DOHH2 (cell line): ENCODE measurements at regions not wholly inside any gene's neighbourhood (a gene's known extent, or its start where the extent isn't known, plus 50 kb on each side); places are given as distances from the start of the nearest gene placed in this dataset.

ENCODE experiments used
- H3F3A ChIP-seq: fragments of 200-600 bp; sonication (generic), shearing (Covaris generic); 2 replicates; pipeline ENCODE4 v1.6.0; 2016; ENCODE audit warnings: antibody characterized with exemption, mild to moderate bottlenecking; ENCODE audit not compliant: control insufficient read depth, insufficient read depth
- H3K27ac ChIP-seq: fragments of 200-600 bp; sonication (generic); 2 replicates; pipeline ENCODE4 v1.5.1; 2014; ENCODE audit warnings: low read depth, mild to moderate bottlenecking, low read length, moderate library complexity
- H3K27me3 ChIP-seq: fragments of 200-600 bp; sonication (generic); 2 replicates; pipeline ENCODE4 v1.6.1; 2014; ENCODE audit warnings: mild to moderate bottlenecking, low read length, mixed read lengths; ENCODE audit not compliant: control insufficient read depth
- H3K36me3 ChIP-seq: fragments of 200-600 bp; sonication (generic); 2 replicates; pipeline ENCODE4 v1.6.1; 2014; ENCODE audit warnings: mild to moderate bottlenecking, low read length, moderate library complexity, mixed read lengths; ENCODE audit not compliant: control insufficient read depth
- H3K4me1 ChIP-seq: fragments of 200-600 bp; sonication (generic); 2 replicates; pipeline ENCODE4 v1.6.1; 2014; ENCODE audit warnings: mild to moderate bottlenecking, low read length, mixed read lengths; ENCODE audit not compliant: control insufficient read depth
- H3K4me2 ChIP-seq: fragments of 200-600 bp; sonication (generic); 2 replicates; pipeline ENCODE4 v1.6.0; 2014; ENCODE audit warnings: mild to moderate bottlenecking, low read length, moderate library complexity
- H3K4me3 ChIP-seq: fragments of 200-600 bp; sonication (generic); 2 replicates; pipeline ENCODE4 v1.5.1; 2014; ENCODE audit warnings: mild to moderate bottlenecking, low read length, mixed read lengths
- H3K79me2 ChIP-seq: fragments of 200-600 bp; sonication (generic); 2 replicates; pipeline ENCODE4 v1.6.1; 2014; ENCODE audit warnings: mild to moderate bottlenecking, low read length, mixed read lengths; ENCODE audit not compliant: control insufficient read depth
- H3K9me2 ChIP-seq: fragments of 200-600 bp; sonication (generic); replicated peaks from 2 replicates; pipeline ENCODE4 v1.6.1; 2014; ENCODE audit warnings: mild to moderate bottlenecking, low read length, mixed read lengths; ENCODE audit not compliant: control insufficient read depth
- H3K9me3 ChIP-seq: fragments of 200-600 bp; sonication (generic); 2 replicates; pipeline ENCODE4 v1.6.1; 2014; ENCODE audit warnings: antibody characterized with exemption, low read length, mixed read lengths; ENCODE audit not compliant: control insufficient read depth, insufficient read depth
- H4K20me1 ChIP-seq: fragments of 200-600 bp; sonication (generic); 2 replicates; pipeline ENCODE4 v1.6.0; 2014; ENCODE audit warnings: low read depth, mild to moderate bottlenecking, antibody characterized with exemption, low read length, moderate library complexity; ENCODE audit not compliant: control insufficient read depth, insufficient read depth
- CTCF ChIP-seq: fragments of 200-600 bp; sonication (generic); IDR thresholded peaks from one replicate; pipeline ENCODE4 v1.5.1; 2014; ENCODE audit warnings: antibody characterized with exemption, mild to moderate bottlenecking, low read depth, low read length; ENCODE audit not compliant: poor library complexity, severe bottlenecking
- EZH2phosphoT487 ChIP-seq: fragments of 200-600 bp; sonication (generic); IDR thresholded peaks from 2 replicates; pipeline ENCODE4 v1.6.1; 2017; ENCODE audit warnings: borderline replicate concordance, mild to moderate bottlenecking, antibody characterized with exemption, low read length, moderate library complexity, mixed read lengths

- no peaks in the 10 kb centered on the region for H3K9me2 ChIP-seq
- H3K27ac ChIP-seq, result no peak overlapping the region
- no peaks in the 10 kb centered on the region for H3K4me1 ChIP-seq
- H3K79me2 ChIP-seq, result no peaks in the 10 kb centered on the region
- H3F3A ChIP-seq, result no peaks in the 10 kb centered on the region
- no peak overlapping the region for H3K4me3 ChIP-seq
- H3K4me2 ChIP-seq, result no peak overlapping the region
- no peaks in the 10 kb centered on the region for H4K20me1 ChIP-seq
- H3K27me3 ChIP-seq, result no peaks in the 10 kb centered on the region
- no peaks in the 10 kb centered on the region for H3K36me3 ChIP-seq
- H3K9me3 ChIP-seq, result no peaks in the 10 kb centered on the region
- TF ChIP-seq EZH2phosphoT487 (no peak), CTCF (no peak)
Measured at GRCh38 chr5:168072665-168073064, 218.8 kb upstream of the WWC1 start.

- no peak overlapping the region for H3K4me2 ChIP-seq
Measured at GRCh38 chr5:168073311-168073710, 218.1 kb upstream of the WWC1 start.

DNA sequence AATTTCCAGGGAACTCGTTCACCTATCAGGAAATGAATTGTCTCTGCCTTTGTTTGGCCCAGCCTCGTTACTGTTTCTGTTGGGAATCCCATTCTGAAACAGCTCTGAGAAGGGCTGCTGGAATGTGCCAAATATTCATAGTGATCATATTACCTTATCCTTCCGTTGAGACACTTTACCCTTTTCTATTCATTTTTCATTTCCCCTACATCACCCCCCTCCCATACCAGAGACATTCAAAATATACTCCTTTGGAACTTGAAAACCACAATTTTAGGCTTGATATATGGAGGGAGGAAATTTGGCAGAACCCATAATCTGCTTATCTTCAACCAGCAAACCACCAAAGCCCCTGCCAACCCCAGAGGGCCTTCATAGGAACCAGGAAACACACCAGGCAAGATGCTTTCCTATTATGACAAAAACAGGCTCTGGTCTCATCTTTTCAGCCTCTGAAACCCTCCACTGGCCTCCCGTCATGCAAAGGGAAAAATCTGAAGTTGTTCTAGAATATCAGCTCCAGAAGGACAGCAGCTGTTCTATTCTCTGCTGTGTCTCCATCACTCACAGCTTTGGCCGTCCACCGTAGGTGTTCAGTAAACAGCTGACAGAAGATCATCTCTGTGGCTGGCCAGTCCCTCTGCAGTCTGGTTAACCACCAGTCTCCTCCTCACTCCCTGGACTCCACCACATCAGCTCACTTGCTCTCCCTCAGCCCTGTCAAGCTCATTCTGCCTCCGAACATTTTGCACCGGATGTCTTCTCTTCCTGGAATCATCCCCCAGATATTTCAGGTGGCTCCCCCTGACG lies 217.2 kb upstream of the WWC1 start:
- Histone ChIP-seq H4K20me1 (no peaks in the 10 kb centered on the region), H3K27ac (no peak overlapping the region), H3K79me2 (no peaks in the 10 kb centered on the region), H3K9me2 (no peaks in the 10 kb centered on the region), H3K9me3 (no peaks in the 10 kb centered on the region), H3K4me1 (no peaks in the 10 kb centered on the region), H3K36me3 (no peaks in the 10 kb centered on the region), H3K27me3 (no peaks in the 10 kb centered on the region), H3F3A (no peaks in the 10 kb centered on the region), H3K4me2 (no peak overlapping the region), H3K4me3 (no peak overlapping the region)
- TF ChIP-seq CTCF (no peak), EZH2phosphoT487 (no peak)

More at GRCh38 chr5:168073311-168073710, 218.1 kb upstream of the WWC1 start:
- TF ChIP-seq EZH2phosphoT487, result no peak
- TF ChIP-seq CTCF, result no peak
- Histone ChIP-seq H3K36me3 (no peaks in the 10 kb centered on the region), H3K4me1 (no peaks in the 10 kb centered on the region), H3K9me3 (no peaks in the 10 kb centered on the region), H3K4me3 (no peak overlapping the region), H3K9me2 (no peaks in the 10 kb centered on the region), H3K27ac (no peak overlapping the region), H4K20me1 (no peaks in the 10 kb centered on the region), H3F3A (no peaks in the 10 kb centered on the region), H3K27me3 (no peaks in the 10 kb centered on the region), H3K79me2 (no peaks in the 10 kb centered on the region)
